ENCODE measurements at regions not wholly inside any gene's neighbourhood (a gene's known extent, or its start where the extent isn't known, plus 50 kb on each side); places are given as distances from the start of the nearest gene placed in this dataset.
"Not testable (repeated sequence)": the region's sequence is repeated elsewhere in the genome, so short reads cannot be mapped to it uniquely, and the experiment has no call there.

GRCh38 chr11:70900540-70900939, 351.8 kb downstream of the SHANK2 start:
- Histone ChIP-seq H3K4me2 (ENCODE audit: low read length) (no peak overlapping the region), H3K79me2 (replicated peaks; ENCODE audit: insufficient read depth, low read length) (no peaks in the 10 kb centered on the region), H3K4me3 (ENCODE audit: low read length) (no peak overlapping the region), H3K9me2 (ENCODE audit: insufficient read depth, low read length) (no peaks in the 10 kb centered on the region), H2AFZ (ENCODE audit: low read depth, low read length) (no peak overlapping the region), H3K27ac (ENCODE audit: low read length) (no peak overlapping the region), H3F3A (ENCODE audit: insufficient read depth, low read length, poor library complexity, severe bottlenecking) (no peaks in the 10 kb centered on the region), H4K20me1 (ENCODE audit: insufficient read depth) (no peaks in the 10 kb centered on the region), H3K36me3 (ENCODE audit: insufficient read depth, low read length) (no peaks in the 10 kb centered on the region), H3K27me3 (ENCODE audit: insufficient read depth, low read depth, low read length) (no peaks in the 10 kb centered on the region), H3K9ac (ENCODE audit: low read length) (no peak overlapping the region), H3K9me3 (ENCODE audit: low read length) (no peaks in the 10 kb centered on the region)
- TF ChIP-seq EZH2 (IDR thresholded peaks at IDR 0.05; ENCODE audit: borderline replicate concordance, insufficient read depth, low read length, poor library complexity, severe bottlenecking) (no peak), RAD21 (conservative IDR thresholded peaks at IDR 0.05) (no peak), SMC3 (conservative IDR thresholded peaks at IDR 0.05; ENCODE audit: poor library complexity) (no peak), MXI1 (conservative IDR thresholded peaks at IDR 0.05; ENCODE audit: poor library complexity, severe bottlenecking) (no peak), TAF1 (IDR thresholded peaks at IDR 0.05; ENCODE audit: low read depth) (no peak), CTCF (IDR thresholded peaks at IDR 0.05; ENCODE audit: poor library complexity, severe bottlenecking) (no peak), EP300 (conservative IDR thresholded peaks at IDR 0.05; ENCODE audit: poor library complexity, severe bottlenecking) (no peak), POLR2AphosphoS5 (IDR thresholded peaks at IDR 0.05) (no peak)
- TF ChIP-seq, protein P1, sequence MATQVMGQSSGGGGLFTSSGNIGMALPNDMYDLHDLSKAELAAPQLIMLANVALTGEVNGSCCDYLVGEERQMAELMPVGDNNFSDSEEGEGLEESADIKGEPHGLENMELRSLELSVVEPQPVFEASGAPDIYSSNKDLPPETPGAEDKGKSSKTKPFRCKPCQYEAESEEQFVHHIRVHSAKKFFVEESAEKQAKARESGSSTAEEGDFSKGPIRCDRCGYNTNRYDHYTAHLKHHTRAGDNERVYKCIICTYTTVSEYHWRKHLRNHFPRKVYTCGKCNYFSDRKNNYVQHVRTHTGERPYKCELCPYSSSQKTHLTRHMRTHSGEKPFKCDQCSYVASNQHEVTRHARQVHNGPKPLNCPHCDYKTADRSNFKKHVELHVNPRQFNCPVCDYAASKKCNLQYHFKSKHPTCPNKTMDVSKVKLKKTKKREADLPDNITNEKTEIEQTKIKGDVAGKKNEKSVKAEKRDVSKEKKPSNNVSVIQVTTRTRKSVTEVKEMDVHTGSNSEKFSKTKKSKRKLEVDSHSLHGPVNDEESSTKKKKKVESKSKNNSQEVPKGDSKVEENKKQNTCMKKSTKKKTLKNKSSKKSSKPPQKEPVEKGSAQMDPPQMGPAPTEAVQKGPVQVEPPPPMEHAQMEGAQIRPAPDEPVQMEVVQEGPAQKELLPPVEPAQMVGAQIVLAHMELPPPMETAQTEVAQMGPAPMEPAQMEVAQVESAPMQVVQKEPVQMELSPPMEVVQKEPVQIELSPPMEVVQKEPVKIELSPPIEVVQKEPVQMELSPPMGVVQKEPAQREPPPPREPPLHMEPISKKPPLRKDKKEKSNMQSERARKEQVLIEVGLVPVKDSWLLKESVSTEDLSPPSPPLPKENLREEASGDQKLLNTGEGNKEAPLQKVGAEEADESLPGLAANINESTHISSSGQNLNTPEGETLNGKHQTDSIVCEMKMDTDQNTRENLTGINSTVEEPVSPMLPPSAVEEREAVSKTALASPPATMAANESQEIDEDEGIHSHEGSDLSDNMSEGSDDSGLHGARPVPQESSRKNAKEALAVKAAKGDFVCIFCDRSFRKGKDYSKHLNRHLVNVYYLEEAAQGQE (IDR thresholded peaks at IDR 0.05; ENCODE audit: borderline replicate concordance) = no peak

- Histone ChIP-seq H3K27ac (ENCODE audit: low read length) (no peak overlapping the region), H3K4me3 (ENCODE audit: low read length) (no peak overlapping the region), H3K9me3 (ENCODE audit: low read length) (no peaks in the 10 kb centered on the region), H3K9ac (ENCODE audit: low read length) (no peak overlapping the region), H3K27me3 (ENCODE audit: insufficient read depth, low read depth, low read length) (no peaks in the 10 kb centered on the region), H4K20me1 (ENCODE audit: insufficient read depth) (no peaks in the 10 kb centered on the region), H3K79me2 (replicated peaks; ENCODE audit: insufficient read depth, low read length) (no peaks in the 10 kb centered on the region), H2AFZ (ENCODE audit: low read depth, low read length) (no peak overlapping the region), H3K4me2 (ENCODE audit: low read length) (no peak overlapping the region), H3K36me3 (ENCODE audit: insufficient read depth, low read length) (no peaks in the 10 kb centered on the region), H3K9me2 (ENCODE audit: insufficient read depth, low read length) (no peaks in the 10 kb centered on the region), H3F3A (ENCODE audit: insufficient read depth, low read length, poor library complexity, severe bottlenecking) (no peaks in the 10 kb centered on the region)
- TF ChIP-seq CTCF (IDR thresholded peaks at IDR 0.05; ENCODE audit: poor library complexity, severe bottlenecking) = no peak
- no peak for TF ChIP-seq POLR2AphosphoS5 (IDR thresholded peaks at IDR 0.05)
- no peak for TF ChIP-seq SMC3 (conservative IDR thresholded peaks at IDR 0.05; ENCODE audit: poor library complexity)
- TF ChIP-seq TAF1 (IDR thresholded peaks at IDR 0.05; ENCODE audit: low read depth) = no peak
- TF ChIP-seq RAD21 (conservative IDR thresholded peaks at IDR 0.05) = no peak
- TF ChIP-seq MXI1 (conservative IDR thresholded peaks at IDR 0.05; ENCODE audit: poor library complexity, severe bottlenecking) = no peak
- TF ChIP-seq, protein P1 (IDR thresholded peaks at IDR 0.05; ENCODE audit: borderline replicate concordance) = no peak
- no peak for TF ChIP-seq EZH2 (IDR thresholded peaks at IDR 0.05; ENCODE audit: borderline replicate concordance, insufficient read depth, low read length, poor library complexity, severe bottlenecking)
- TF ChIP-seq EP300 (conservative IDR thresholded peaks at IDR 0.05; ENCODE audit: poor library complexity, severe bottlenecking) = no peak
These were observed 350.3 kb downstream of the SHANK2 start for GRCh38 chr11:70901951-70902521.

DNA sequence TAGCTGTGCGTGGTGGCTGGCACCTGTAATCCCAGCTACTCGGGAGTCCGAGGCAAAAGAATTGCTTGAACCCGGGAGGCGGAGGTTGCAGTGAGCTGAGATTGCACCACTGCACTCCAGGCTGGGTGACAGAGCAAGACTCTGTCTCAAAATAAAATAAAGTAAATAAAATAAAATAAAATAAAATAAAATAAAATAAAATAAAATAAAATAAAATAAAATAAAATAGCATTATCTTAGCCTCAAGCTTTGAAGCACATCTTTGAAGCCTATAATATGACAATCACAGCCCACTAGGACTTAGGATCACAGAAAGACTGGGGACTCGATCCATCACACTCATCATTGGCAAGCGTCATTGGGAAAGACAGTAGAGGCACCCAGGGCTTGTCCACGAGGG, 349.1 kb downstream of the SHANK2 start:
- H3K9me2 ChIP-seq (ENCODE audit: insufficient read depth, low read length); H3F3A ChIP-seq (ENCODE audit: insufficient read depth, low read length, poor library complexity, severe bottlenecking); H3K27ac ChIP-seq (ENCODE audit: low read length); H3K9me3 ChIP-seq (ENCODE audit: low read length); H3K4me3 ChIP-seq (ENCODE audit: low read length); H4K20me1 ChIP-seq (ENCODE audit: insufficient read depth); H3K27me3 ChIP-seq (ENCODE audit: insufficient read depth, low read depth, low read length); H3K79me2 ChIP-seq (replicated peaks; ENCODE audit: insufficient read depth, low read length); H3K9ac ChIP-seq (ENCODE audit: low read length); H3K4me2 ChIP-seq (ENCODE audit: low read length); H3K36me3 ChIP-seq (ENCODE audit: insufficient read depth, low read length); H2AFZ ChIP-seq (ENCODE audit: low read depth, low read length): not testable (repeated sequence)
